SK-N-SH (cell line): ENCODE measurements at regions not wholly inside any gene's neighbourhood (a gene's known extent, or its start where the extent isn't known, plus 50 kb on each side); places are given as distances from the start of the nearest gene placed in this dataset.

Source experiments
- CTCF ChIA-PET: fragments of 300-600, 350-600 bp; formaldehyde crosslinking; extraction: SDS; loops from one replicate; lab custom pipeline; 2021; lab: Yijun Ruan, JAX
- POLR2A ChIA-PET: fragments of 350-600 bp; sonication (Branson Sonifier 250); formaldehyde crosslinking; extraction: SDS; loops from one replicate; lab custom pipeline; 2020; ENCODE audit warnings: antibody characterized with exemption, inconsistent platforms; lab: Yijun Ruan, JAX
- DNase-seq: peaks from one replicate; pipeline ENCODE4 v3.0.0; 2012
- H2AFZ ChIP-seq: fragments of 200-600 bp; sonication (generic); 2 replicates; pipeline ENCODE4 v1.8.1; 2016; ENCODE audit warnings: antibody characterized with exemption, mild to moderate bottlenecking, low read depth
- H3F3A ChIP-seq: fragments of 200-600 bp; sonication (generic); replicated peaks from 2 replicates; pipeline ENCODE3; 2016; ENCODE audit warnings: antibody characterized with exemption, mild to moderate bottlenecking; ENCODE audit not compliant: insufficient read depth
- H3K27ac ChIP-seq, 2 experiments: fragments of 200-500 bp in 1 of 2; fragments of 200-600 bp in 1 of 2; sonication (Bioruptor generic) in 1 of 2; sonication (generic), shearing (Covaris generic) in 1 of 2; 2 replicates each; pipeline versions ENCODE4 v1.5.1 to v1.6.1; 2014 to 2016; ENCODE audit warnings: low read depth in 2 of 2, inconsistent platforms in 1 of 2, low read length in 1 of 2, mild to moderate bottlenecking in 1 of 2, mixed read lengths in 1 of 2
- H3K27me3 ChIP-seq: fragments of 200-600 bp; sonication (generic), shearing (Covaris generic); 2 replicates; pipeline ENCODE4 v1.6.1; 2016; ENCODE audit warnings: mixed run types; ENCODE audit not compliant: insufficient read depth
- H3K36me3 ChIP-seq, 2 experiments: fragments of 200-500 bp in 1 of 2; fragments of 200-600 bp in 1 of 2; sonication (Bioruptor generic) in 1 of 2; sonication (generic) in 1 of 2; replicated peaks in 1 of 2; 2 replicates each; pipeline versions ENCODE3 to v1.5.1; 2014 to 2016; ENCODE audit warnings: low read length in 1 of 2, mild to moderate bottlenecking in 1 of 2; ENCODE audit not compliant: insufficient read depth in 2 of 2, control insufficient read depth in 1 of 2
- H3K4me1 ChIP-seq, 2 experiments: fragments of 200-500 bp in 1 of 2; fragments of 200-600 bp in 1 of 2; sonication (Bioruptor generic) in 1 of 2; sonication (generic), shearing (Covaris generic) in 1 of 2; 2 replicates each; pipeline versions ENCODE4 v1.5.1 to v1.6.1; 2014 to 2016; ENCODE audit warnings: low read depth in 1 of 2, low read length in 1 of 2, mixed run types in 1 of 2; ENCODE audit not compliant: insufficient read depth in 2 of 2, control insufficient read depth in 1 of 2
- H3K4me2 ChIP-seq: fragments of 200-600 bp; sonication (generic), shearing (Covaris generic); 2 replicates; pipeline ENCODE4 v1.6.1; 2017; ENCODE audit warnings: mixed run types
- H3K4me3 ChIP-seq, 2 experiments: fragments of 200-500 bp in 1 of 2; fragments of 200-600 bp in 1 of 2; sonication (Bioruptor generic) in 1 of 2; sonication (generic), shearing (Covaris generic) in 1 of 2; 2 replicates each; pipeline versions ENCODE4 v1.5.1 to v1.8.1; 2014 to 2016; ENCODE audit warnings: low read depth in 2 of 2, inconsistent platforms in 1 of 2, low read length in 1 of 2, mild to moderate bottlenecking in 1 of 2, mixed read lengths in 1 of 2, moderate library complexity in 1 of 2
- H3K79me2 ChIP-seq: fragments of 200-600 bp; sonication (generic); 2 replicates; pipeline ENCODE4 v1.8.1; 2017; ENCODE audit warnings: mild to moderate bottlenecking; ENCODE audit not compliant: insufficient read depth
- H3K9ac ChIP-seq: fragments of 200-600 bp; sonication (generic); 2 replicates; pipeline ENCODE4 v1.6.1; 2017; ENCODE audit warnings: mixed run types
- H3K9me2 ChIP-seq: fragments of 200-600 bp; sonication (generic); 2 replicates; pipeline ENCODE4 v1.6.1; 2017; ENCODE audit warnings: mixed run types
- H3K9me3 ChIP-seq: fragments of 200-600 bp; sonication (generic); 2 replicates; pipeline ENCODE4 v1.6.1; 2017; ENCODE audit warnings: mixed run types, mild to moderate bottlenecking, moderate library complexity
- H4K20me1 ChIP-seq: fragments of 200-600 bp; sonication (generic); 2 replicates; pipeline ENCODE4 v1.6.1; 2017; ENCODE audit warnings: mild to moderate bottlenecking, mixed run types; ENCODE audit not compliant: insufficient read depth
- CTCF ChIP-seq: fragments of 200-600 bp; sonication (generic); IDR thresholded peaks from 2 replicates; pipeline ENCODE4 v1.6.1; 2017; ENCODE audit warnings: antibody characterized with exemption, mild to moderate bottlenecking, moderate library complexity
- ELF1 ChIP-seq: IDR thresholded peaks from 2 replicates; pipeline ENCODE4 v1.4.0; 2012
- EZH2phosphoT487 ChIP-seq: fragments of 200-600 bp; sonication (generic); IDR thresholded peaks from 2 replicates; pipeline ENCODE4 v1.6.1; 2017; ENCODE audit warnings: low read depth, mixed run types, mild to moderate bottlenecking, antibody characterized with exemption, moderate library complexity, borderline replicate concordance
- FOSL2 ChIP-seq: IDR thresholded peaks from 2 replicates; pipeline ENCODE4 v1.4.0; 2012; ENCODE audit warnings: low read depth, mild to moderate bottlenecking, moderate library complexity, borderline replicate concordance
- FOXM1 ChIP-seq: IDR thresholded peaks from 2 replicates; pipeline ENCODE4 v1.4.0; 2012; ENCODE audit warnings: low read depth, mild to moderate bottlenecking
- GATA2 ChIP-seq: sonication (generic); formaldehyde crosslinking; IDR thresholded peaks from 2 replicates; pipeline ENCODE4 v1.5.0; 2020; ENCODE audit warnings: mild to moderate bottlenecking, missing genetic modification reagents
- IRF3 ChIP-seq: fragments of 150-350 bp; IDR thresholded peaks from 2 replicates; pipeline ENCODE4 v1.6.1; 2016; ENCODE audit warnings: mild to moderate bottlenecking, low read depth, low read length
- JUND ChIP-seq: IDR thresholded peaks from 2 replicates; pipeline ENCODE4 v1.4.0; 2012
- MAX ChIP-seq: IDR thresholded peaks from 2 replicates; pipeline ENCODE4 v1.4.0; 2012; ENCODE audit warnings: low read depth
- MXI1 ChIP-seq: IDR thresholded peaks from 2 replicates; pipeline ENCODE4 v1.6.1; 2012; ENCODE audit warnings: mild to moderate bottlenecking, low read depth, low read length, improper control_type of control experiment
- NRF1 ChIP-seq: IDR thresholded peaks from 2 replicates; pipeline ENCODE4 v1.6.1; 2012; ENCODE audit warnings: low read depth, mild to moderate bottlenecking, low read length
- POLR2AphosphoS5 ChIP-seq: IDR thresholded peaks from 2 replicates; pipeline ENCODE4 v1.6.1; 2012; ENCODE audit warnings: low read depth, low read length
- RAD21 ChIP-seq: IDR thresholded peaks from 2 replicates; pipeline ENCODE4 v1.6.1; 2012; ENCODE audit warnings: mild to moderate bottlenecking, low read length
- RCOR1 ChIP-seq: fragments of 150-350 bp; IDR thresholded peaks from 2 replicates; pipeline ENCODE4 v1.6.1; 2017; ENCODE audit warnings: antibody characterized with exemption, low read length
- RXRA ChIP-seq: IDR thresholded peaks from 2 replicates; pipeline ENCODE4 v1.4.0; 2012; ENCODE audit warnings: low read depth, mild to moderate bottlenecking, borderline replicate concordance
- SIN3A ChIP-seq: IDR thresholded peaks from 2 replicates; pipeline ENCODE4 v1.6.1; 2012; ENCODE audit warnings: low read depth, mild to moderate bottlenecking, low read length, moderate library complexity, borderline replicate concordance
- SMC3 ChIP-seq: IDR thresholded peaks from 2 replicates; pipeline ENCODE4 v1.6.1; 2012; ENCODE audit warnings: low read depth, low read length, improper control_type of control experiment
- TCF12 ChIP-seq: IDR thresholded peaks from 2 replicates; pipeline ENCODE4 v1.4.0; 2012
- TEAD4 ChIP-seq: IDR thresholded peaks from 2 replicates; pipeline ENCODE4 v1.4.0; 2012; ENCODE audit warnings: mild to moderate bottlenecking, borderline replicate concordance; ENCODE audit not compliant: insufficient read depth
- ZBTB33 ChIP-seq: IDR thresholded peaks from 2 replicates; pipeline ENCODE4 v1.4.0; 2012; ENCODE audit warnings: low read depth, borderline replicate concordance
- WGBS: methylation state at CpG from one replicate; pipeline ENCODE4 v1.1.6; 2017; ENCODE audit warnings: low lambda C conversion rate; 5-methylcytosine and 5-hydroxymethylcytosine counted together

- no peak for TF ChIP-seq ZBTB33
- no peak for TF ChIP-seq IRF3
- no peak for TF ChIP-seq NRF1
- no peak for TF ChIP-seq MXI1
- TF ChIP-seq RAD21 = no peak
Measured at GRCh38 chr14:85399186-85399585, 130.8 kb upstream of the FLRT2 start (continued).

- ChIA-PET POLR2A (no interaction called here), CTCF (no interaction called here)
- H3K79me2 ChIP-seq = no peaks in the 10 kb centered on the region
- 0 out of 4 replicates have a peak, but pooled peaks cover 0 to 3% of the 10 kb centered on the region in 2 experiments for H3K4me1 ChIP-seq
- no peak overlapping the region for H3K4me2 ChIP-seq
- no peaks in the 10 kb centered on the region for H3K27me3 ChIP-seq
- 0 out of 2 replicates have a peak overlapping the region, but pooled peaks have one; percentile 50 for H2AFZ ChIP-seq
- no peaks in the 10 kb centered on the region for H3K9me3 ChIP-seq
- H3K9me2 ChIP-seq = no peaks in the 10 kb centered on the region
- H3F3A ChIP-seq = no peaks in the 10 kb centered on the region
- H3K9ac ChIP-seq = no peak overlapping the region
- WGBS = 43% methylated on average over 3 of the region's 3 CpGs
- no peaks in the 10 kb centered on the region for H4K20me1 ChIP-seq
- no peak for DNase-seq
- TF ChIP-seq TEAD4 (no peak), SMC3 (no peak), RCOR1 (no peak), EZH2phosphoT487 (no peak), RXRA (no peak), POLR2AphosphoS5 (no peak)
- no peak overlapping the region for H3K4me3 ChIP-seq
- H3K27ac ChIP-seq = no peak overlapping the region
- no peaks in the 10 kb centered on the region for H3K36me3 ChIP-seq
Measured at GRCh38 chr14:85400678-85401077, 129.3 kb upstream of the FLRT2 start.

GRCh38 chr14:85401384-85401783 is 128.6 kb upstream of the FLRT2 start:
- Histone ChIP-seq H4K20me1 (no peaks in the 10 kb centered on the region), H3K9ac (no peak overlapping the region), H3K9me3 (no peaks in the 10 kb centered on the region), H3K27ac (peak overlapping the region in 1 of 2 experiments; percentile 4; a peak in 1 of 4 replicates), H3K4me1 (0 out of 4 replicates have a peak, but pooled peaks cover 0 to 3% of the 10 kb centered on the region in 2 experiments), H2AFZ (peak overlapping the region; percentile 50; the same call in 1 of the 2 replicates), H3K79me2 (no peaks in the 10 kb centered on the region), H3K4me2 (no peak overlapping the region; the same call in 1 of the 2 replicates), H3K36me3 (no peaks in the 10 kb centered on the region), H3K4me3 (no peak overlapping the region), H3K9me2 (no peaks in the 10 kb centered on the region), H3K27me3 (no peaks in the 10 kb centered on the region), H3F3A (no peaks in the 10 kb centered on the region)
- no peak for TF ChIP-seq SIN3A
- TF ChIP-seq ELF1 = no peak
- TF ChIP-seq FOXM1 = no peak
- TF ChIP-seq MAX = no peak
- TF ChIP-seq EZH2phosphoT487 = no peak
- TF ChIP-seq CTCF = no peak
- no peak for TF ChIP-seq POLR2AphosphoS5
- no peak for TF ChIP-seq IRF3
- no peak for TF ChIP-seq MXI1
- TF ChIP-seq FOSL2 = no peak
- TF ChIP-seq GATA2 (CRISPR knock-in tag) = no peak
- TF ChIP-seq TCF12 = no peak
- TF ChIP-seq JUND = no peak
- TF ChIP-seq RCOR1 = no peak
- WGBS = 11% methylated on average over 1 of the region's 1 CpG
- CTCF ChIA-PET = no interaction called here
- no peak for DNase-seq
- POLR2A ChIA-PET = no interaction called here
